ENCODE measurements at regions not wholly inside any gene's neighbourhood (a gene's known extent, or its start where the extent isn't known, plus 50 kb on each side); places are given as distances from the start of the nearest gene placed in this dataset.

DNA sequence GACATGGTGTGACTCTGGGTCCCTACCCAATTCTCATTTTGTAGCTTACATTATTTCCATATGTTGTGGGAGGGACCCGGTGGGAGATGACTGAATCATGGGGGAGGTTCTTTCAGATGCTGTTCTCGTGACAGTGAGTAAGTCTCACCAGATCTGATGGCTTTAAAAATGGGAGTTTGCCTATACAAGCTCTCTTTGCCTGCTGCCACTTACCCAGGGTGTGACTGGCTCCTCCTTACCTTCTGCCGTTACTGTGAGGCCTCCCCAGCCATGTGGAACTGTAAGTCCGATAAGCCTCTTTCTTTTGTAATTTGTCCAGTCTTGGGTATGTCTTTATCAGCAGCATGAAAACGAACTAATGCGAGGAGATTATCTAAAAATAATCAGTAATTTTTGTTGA, 1683.2 kb upstream of the SLC39A10 start:
- no peak for ATAC-seq (ENCODE audit: insufficient number of reproducible peaks, low FRiP score, low read depth)
- Histone ChIP-seq H3K36me3 (no peaks in the 10 kb centered on the region), H3K9me3 (peaks cover 2% of the 10 kb centered on the region), H3K27me3 (replicated peaks; ENCODE audit: insufficient read depth) (no peaks in the 10 kb centered on the region), H3K27ac (no peak overlapping the region), H3K4me3 (no peak overlapping the region), H3K4me1 (ENCODE audit: control insufficient read depth in 1 of 2, low read depth in 2 of 2) (no peaks in the 10 kb centered on the region)
- TF ChIP-seq, protein P1, sequence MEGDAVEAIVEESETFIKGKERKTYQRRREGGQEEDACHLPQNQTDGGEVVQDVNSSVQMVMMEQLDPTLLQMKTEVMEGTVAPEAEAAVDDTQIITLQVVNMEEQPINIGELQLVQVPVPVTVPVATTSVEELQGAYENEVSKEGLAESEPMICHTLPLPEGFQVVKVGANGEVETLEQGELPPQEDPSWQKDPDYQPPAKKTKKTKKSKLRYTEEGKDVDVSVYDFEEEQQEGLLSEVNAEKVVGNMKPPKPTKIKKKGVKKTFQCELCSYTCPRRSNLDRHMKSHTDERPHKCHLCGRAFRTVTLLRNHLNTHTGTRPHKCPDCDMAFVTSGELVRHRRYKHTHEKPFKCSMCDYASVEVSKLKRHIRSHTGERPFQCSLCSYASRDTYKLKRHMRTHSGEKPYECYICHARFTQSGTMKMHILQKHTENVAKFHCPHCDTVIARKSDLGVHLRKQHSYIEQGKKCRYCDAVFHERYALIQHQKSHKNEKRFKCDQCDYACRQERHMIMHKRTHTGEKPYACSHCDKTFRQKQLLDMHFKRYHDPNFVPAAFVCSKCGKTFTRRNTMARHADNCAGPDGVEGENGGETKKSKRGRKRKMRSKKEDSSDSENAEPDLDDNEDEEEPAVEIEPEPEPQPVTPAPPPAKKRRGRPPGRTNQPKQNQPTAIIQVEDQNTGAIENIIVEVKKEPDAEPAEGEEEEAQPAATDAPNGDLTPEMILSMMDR (IDR thresholded peaks at IDR 0.05) = no peak
- DNase-seq (ENCODE audit: low spot score) = no peak

DNA sequence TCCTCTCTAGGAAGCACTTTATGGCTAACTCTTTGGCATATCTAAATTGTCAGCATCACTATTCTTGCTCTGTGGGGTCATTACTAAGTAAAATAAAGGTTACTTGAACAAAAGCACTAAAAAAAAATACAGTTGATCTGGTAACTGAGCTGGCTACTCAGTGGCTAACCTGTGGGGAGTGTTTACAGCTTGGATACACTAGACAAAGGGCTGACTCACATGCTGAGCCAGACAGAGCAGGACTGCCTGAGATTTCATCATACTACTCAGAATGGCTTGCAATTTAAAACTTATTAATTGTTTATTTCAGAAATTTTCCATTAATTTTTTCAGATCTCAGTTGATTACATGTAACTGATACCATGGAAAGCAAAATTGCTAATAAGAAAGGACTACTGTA, 1690.4 kb upstream of the SLC39A10 start:
- TF ChIP-seq, protein P1 (IDR thresholded peaks at IDR 0.05) = no peak
- no peaks in the 10 kb centered on the region for H3K27me3 ChIP-seq (replicated peaks; ENCODE audit: insufficient read depth)
- no peak overlapping the region for H3K4me3 ChIP-seq
- no peak overlapping the region for H3K27ac ChIP-seq
- no peaks in the 10 kb centered on the region for H3K4me1 ChIP-seq (ENCODE audit: control insufficient read depth in 1 of 2, low read depth in 2 of 2)
- ATAC-seq (ENCODE audit: insufficient number of reproducible peaks, low FRiP score, low read depth) (no peak), DNase-seq (ENCODE audit: low spot score) (no peak)
- H3K36me3 ChIP-seq = no peaks in the 10 kb centered on the region
- no peaks in the 10 kb centered on the region for H3K9me3 ChIP-seq

DNA sequence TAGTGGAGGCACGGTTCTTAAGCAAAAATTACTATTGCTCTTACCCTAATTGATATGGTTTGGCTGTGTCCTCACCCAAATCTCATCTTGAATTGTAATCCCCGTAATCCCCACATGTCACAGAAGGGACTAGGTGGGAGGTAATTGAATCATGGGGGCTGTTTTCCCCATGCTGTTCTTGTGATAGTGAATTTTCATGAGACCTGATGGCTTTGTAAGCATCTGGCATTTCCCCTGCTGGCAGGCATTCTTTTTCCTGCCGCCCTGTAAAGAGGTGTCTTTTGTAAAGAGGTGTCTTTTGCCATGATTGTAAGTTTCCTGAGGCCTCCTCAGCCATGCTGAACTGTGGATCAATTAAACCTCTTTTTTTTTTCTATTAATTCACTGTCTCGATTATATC, 1691.8 kb upstream of the SLC39A10 start:
- no peaks in the 10 kb centered on the region for H3K4me1 ChIP-seq (ENCODE audit: control insufficient read depth in 1 of 2, low read depth in 2 of 2)
- no peaks in the 10 kb centered on the region for H3K9me3 ChIP-seq
- TF ChIP-seq, protein P1 (IDR thresholded peaks at IDR 0.05) = no peak
- ATAC-seq (ENCODE audit: insufficient number of reproducible peaks, low FRiP score, low read depth) = no peak
- no peaks in the 10 kb centered on the region for H3K27me3 ChIP-seq (replicated peaks; ENCODE audit: insufficient read depth)
- H3K4me3 ChIP-seq = no peak overlapping the region
- no peak for DNase-seq (ENCODE audit: low spot score)
- no peak overlapping the region for H3K27ac ChIP-seq
- no peaks in the 10 kb centered on the region for H3K36me3 ChIP-seq

DNA sequence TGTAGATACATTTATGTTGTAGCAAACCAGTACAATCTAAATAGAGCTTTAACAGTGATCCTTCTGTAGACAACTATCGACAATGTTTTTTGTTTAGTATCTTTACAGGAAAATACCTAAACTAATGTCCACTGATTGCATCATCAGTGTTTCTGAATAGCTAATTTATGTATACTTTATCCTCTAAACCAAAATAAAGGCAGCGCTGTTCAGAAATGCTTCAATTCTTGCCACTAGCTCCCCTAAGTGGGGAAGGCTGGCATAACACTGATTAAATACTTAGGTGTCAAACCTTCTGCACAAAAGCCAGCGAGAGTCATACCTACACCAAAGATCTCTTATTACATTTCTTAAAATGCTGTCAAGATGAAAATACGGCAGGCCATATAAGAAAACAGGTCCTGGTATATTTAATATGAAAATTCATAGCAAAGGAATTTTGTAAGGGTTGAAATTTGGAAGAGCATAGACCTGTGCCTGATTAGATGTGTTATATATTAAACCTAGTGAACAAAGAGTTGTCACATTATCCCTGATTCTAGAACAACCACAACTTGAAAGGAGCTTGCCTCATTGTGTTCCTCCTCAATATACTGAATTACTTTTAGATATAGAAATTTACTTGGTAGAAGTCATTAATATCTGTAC, 1693.4 kb upstream of the SLC39A10 start:
- no peaks in the 10 kb centered on the region for H3K9me3 ChIP-seq

DNA sequence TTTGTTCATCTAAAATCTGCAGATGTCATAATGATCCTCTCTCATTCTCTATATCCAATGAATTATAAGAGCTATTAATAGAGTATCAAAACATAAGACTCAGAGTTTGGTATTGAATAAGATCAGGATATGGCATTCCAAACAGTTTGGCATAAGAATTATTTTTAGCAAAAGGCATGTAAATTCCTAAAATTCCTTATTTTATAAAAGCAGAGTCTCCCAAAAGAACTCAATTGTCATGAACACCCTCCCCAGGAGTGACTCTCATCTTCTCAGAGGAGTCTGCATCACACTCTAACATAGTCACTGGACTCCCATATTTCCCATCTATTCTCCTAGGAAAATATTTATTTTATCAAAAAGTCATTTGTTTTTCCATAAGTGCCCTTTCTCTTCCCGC, 1710.2 kb upstream of the SLC39A10 start:
- H3K4me1 ChIP-seq (ENCODE audit: control insufficient read depth in 1 of 2, low read depth in 2 of 2) = no peaks in the 10 kb centered on the region
- H3K4me3 ChIP-seq = no peak overlapping the region
- H3K9me3 ChIP-seq = no peaks in the 10 kb centered on the region
- TF ChIP-seq, protein P1 (IDR thresholded peaks at IDR 0.05) = no peak
- H3K36me3 ChIP-seq = no peaks in the 10 kb centered on the region
- no peak overlapping the region for H3K27ac ChIP-seq
- no peak for ATAC-seq (ENCODE audit: insufficient number of reproducible peaks, low FRiP score, low read depth)
- no peaks in the 10 kb centered on the region for H3K27me3 ChIP-seq (replicated peaks; ENCODE audit: insufficient read depth)
- DNase-seq (ENCODE audit: low spot score) = no peak

More for the DNA sequence above, 1693.4 kb upstream of the SLC39A10 start:
- no peak for DNase-seq (ENCODE audit: low spot score)
- no peak for ATAC-seq (ENCODE audit: insufficient number of reproducible peaks, low FRiP score, low read depth)
- Histone ChIP-seq H3K27ac (no peak overlapping the region), H3K4me3 (no peak overlapping the region), H3K27me3 (replicated peaks; ENCODE audit: insufficient read depth) (no peaks in the 10 kb centered on the region), H3K36me3 (no peaks in the 10 kb centered on the region), H3K4me1 (ENCODE audit: control insufficient read depth in 1 of 2, low read depth in 2 of 2) (no peaks in the 10 kb centered on the region)
- TF ChIP-seq, protein P1 (IDR thresholded peaks at IDR 0.05) = no peak

All from thoracic aorta (tissue), 2 donors.